Endothelial cell of umbilical vein (primary cell): ENCODE measurements at regions not wholly inside any gene's neighbourhood (a gene's known extent, or its start where the extent isn't known, plus 50 kb on each side); places are given as distances from the start of the nearest gene placed in this dataset.

Experiments used
- EZH2 ChIP-seq: IDR thresholded peaks from 2 replicates; pipeline ENCODE4 v1.6.1; 2012; ENCODE audit warnings: borderline replicate concordance, low read depth, mild to moderate bottlenecking, moderate library complexity, low read length, inconsistent platforms; ENCODE audit not compliant: severe bottlenecking
- FOS ChIP-seq: IDR thresholded peaks from 2 replicates; pipeline ENCODE4 v1.6.1; 2011; ENCODE audit warnings: mild to moderate bottlenecking, low read length, moderate library complexity, borderline replicate concordance; ENCODE audit not compliant: insufficient read depth
- GATA2 ChIP-seq: IDR thresholded peaks from 2 replicates; pipeline ENCODE4 v1.7.0; 2011; ENCODE audit warnings: low read depth, mild to moderate bottlenecking, moderate library complexity, mixed read lengths, low read length; ENCODE audit not compliant: insufficient read length, insufficient read depth
- JUN ChIP-seq: IDR thresholded peaks from 2 replicates; pipeline ENCODE4 v1.6.1; 2011; ENCODE audit warnings: borderline replicate concordance, low read depth; ENCODE audit not compliant: insufficient read length, insufficient read depth
- MYC ChIP-seq: IDR thresholded peaks from one replicate; pipeline ENCODE4 v1.6.1; 2011; ENCODE audit warnings: mild to moderate bottlenecking, low read depth, low read length
- POLR2A ChIP-seq: IDR thresholded peaks from 2 replicates; pipeline ENCODE4 v1.6.1; 2012; ENCODE audit warnings: low read depth, mild to moderate bottlenecking, control low read depth, low read length
- POLR2AphosphoS5 ChIP-seq: IDR thresholded peaks from 2 replicates; pipeline ENCODE4 v1.6.1; 2012; ENCODE audit warnings: low read depth, mild to moderate bottlenecking, control low read depth, low read length, moderate library complexity; ENCODE audit not compliant: insufficient read depth
- TF ChIP-seq, protein P1 (sequence below), 2 donors: IDR thresholded peaks; 1 replicate in 1 of 2; 2 replicates in 1 of 2; pipeline ENCODE4 v1.5.1; 2011; ENCODE audit warnings: low read length in 2 of 2, mild to moderate bottlenecking in 2 of 2, moderate library complexity in 2 of 2, control low read depth in 1 of 2, inconsistent platforms in 1 of 2, low read depth in 1 of 2; ENCODE audit not compliant: insufficient read depth in 1 of 2; ENCODE audit errors: extremely low read depth in 1 of 2
- TF ChIP-seq, protein P2 (sequence below): IDR thresholded peaks from 2 replicates; pipeline ENCODE4 v1.6.1; 2011; ENCODE audit not compliant: insufficient read depth, insufficient read length

DNA sequence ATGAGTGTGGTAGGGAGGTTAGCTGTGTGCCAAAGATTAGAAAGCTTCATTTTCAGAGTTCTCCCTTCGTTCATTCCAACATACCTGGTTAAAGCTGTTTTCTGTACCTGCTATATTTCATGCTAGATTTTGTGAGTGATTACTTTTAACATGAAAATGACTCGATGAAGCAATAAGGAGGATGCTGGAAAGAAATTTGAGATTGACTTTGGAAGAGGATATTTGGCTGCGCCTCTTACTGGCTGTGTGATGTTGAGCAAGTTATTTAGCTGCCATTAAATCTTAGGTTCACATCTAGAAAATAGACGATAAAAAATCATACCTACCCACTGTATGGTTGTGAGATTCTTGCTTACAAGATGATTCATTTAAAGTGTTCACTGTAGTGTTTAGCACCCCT, 288.7 kb downstream of the ZIC4 start:
- TF ChIP-seq, protein P1, sequence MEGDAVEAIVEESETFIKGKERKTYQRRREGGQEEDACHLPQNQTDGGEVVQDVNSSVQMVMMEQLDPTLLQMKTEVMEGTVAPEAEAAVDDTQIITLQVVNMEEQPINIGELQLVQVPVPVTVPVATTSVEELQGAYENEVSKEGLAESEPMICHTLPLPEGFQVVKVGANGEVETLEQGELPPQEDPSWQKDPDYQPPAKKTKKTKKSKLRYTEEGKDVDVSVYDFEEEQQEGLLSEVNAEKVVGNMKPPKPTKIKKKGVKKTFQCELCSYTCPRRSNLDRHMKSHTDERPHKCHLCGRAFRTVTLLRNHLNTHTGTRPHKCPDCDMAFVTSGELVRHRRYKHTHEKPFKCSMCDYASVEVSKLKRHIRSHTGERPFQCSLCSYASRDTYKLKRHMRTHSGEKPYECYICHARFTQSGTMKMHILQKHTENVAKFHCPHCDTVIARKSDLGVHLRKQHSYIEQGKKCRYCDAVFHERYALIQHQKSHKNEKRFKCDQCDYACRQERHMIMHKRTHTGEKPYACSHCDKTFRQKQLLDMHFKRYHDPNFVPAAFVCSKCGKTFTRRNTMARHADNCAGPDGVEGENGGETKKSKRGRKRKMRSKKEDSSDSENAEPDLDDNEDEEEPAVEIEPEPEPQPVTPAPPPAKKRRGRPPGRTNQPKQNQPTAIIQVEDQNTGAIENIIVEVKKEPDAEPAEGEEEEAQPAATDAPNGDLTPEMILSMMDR (IDR thresholded peaks at IDR 0.05; ENCODE audit: extremely low read depth in 1 of 2, insufficient read depth in 1 of 2, low read depth in 1 of 2, low read length in 2 of 2), result no peak
- TF ChIP-seq EZH2 (no peak), POLR2AphosphoS5 (no peak), FOS (no peak), POLR2A (no peak), JUN (no peak), MYC (no peak), GATA2 (no peak)
- TF ChIP-seq, protein P2, sequence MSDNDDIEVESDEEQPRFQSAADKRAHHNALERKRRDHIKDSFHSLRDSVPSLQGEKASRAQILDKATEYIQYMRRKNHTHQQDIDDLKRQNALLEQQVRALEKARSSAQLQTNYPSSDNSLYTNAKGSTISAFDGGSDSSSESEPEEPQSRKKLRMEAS, result no peak
